Epithelial cell of esophagus (primary cell): ENCODE measurements at regions not wholly inside any gene's neighbourhood (a gene's known extent, or its start where the extent isn't known, plus 50 kb on each side); places are given as distances from the start of the nearest gene placed in this dataset.

Source experiments
- DNase-seq: peaks from one replicate; pipeline ENCODE4 v3.0.0; 2010; ENCODE audit warnings: low read depth
- H3K4me3 ChIP-seq: 2 replicates; pipeline ENCODE4 v1.5.1; 2011; ENCODE audit warnings: mild to moderate bottlenecking, low read length, control low read depth
- CTCF ChIP-seq: IDR thresholded peaks from 2 replicates; pipeline ENCODE4 v1.5.1; 2011; ENCODE audit warnings: low read depth, mild to moderate bottlenecking, low read length, control low read depth, inconsistent platforms; ENCODE audit not compliant: insufficient read depth; ENCODE audit errors: missing control alignments

DNA sequence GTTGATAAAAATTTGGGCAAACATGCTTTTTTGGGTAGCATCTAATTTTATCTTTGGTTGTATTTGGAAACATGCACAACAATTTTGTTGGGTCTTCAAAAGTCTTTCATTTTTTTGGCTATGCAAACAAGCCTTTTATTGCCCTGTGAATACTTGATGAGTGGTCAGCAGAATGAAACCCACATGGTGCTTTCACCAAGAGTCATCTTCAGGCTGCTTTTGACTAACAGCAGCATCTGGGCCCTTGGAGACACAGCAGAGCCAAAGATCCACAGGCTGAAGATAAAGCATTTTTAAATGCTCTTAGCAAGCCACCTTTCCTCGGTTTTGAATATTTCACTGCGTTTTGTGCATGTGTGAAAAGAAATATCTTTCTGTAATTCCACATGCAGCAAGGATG is 154.9 kb downstream of the FGF9 start:
- no peak for DNase-seq
- no peak overlapping the region for H3K4me3 ChIP-seq
- TF ChIP-seq CTCF: no peak

- H3K4me3 ChIP-seq: no peak overlapping the region
- TF ChIP-seq CTCF: no peak
- DNase-seq: no peak
Measured at GRCh38 chr13:21826214-21827015, 155.5 kb downstream of the FGF9 start.

GRCh38 chr13:21831654-21832324 is 160.9 kb downstream of the FGF9 start:
- TF ChIP-seq CTCF: no peak
- no peak overlapping the region for H3K4me3 ChIP-seq
- no peak for DNase-seq

GRCh38 chr13:21833921-21834320 is 163.0 kb downstream of the FGF9 start:
- no peak overlapping the region for H3K4me3 ChIP-seq
- no peak for TF ChIP-seq CTCF
- no peak for DNase-seq

DNA sequence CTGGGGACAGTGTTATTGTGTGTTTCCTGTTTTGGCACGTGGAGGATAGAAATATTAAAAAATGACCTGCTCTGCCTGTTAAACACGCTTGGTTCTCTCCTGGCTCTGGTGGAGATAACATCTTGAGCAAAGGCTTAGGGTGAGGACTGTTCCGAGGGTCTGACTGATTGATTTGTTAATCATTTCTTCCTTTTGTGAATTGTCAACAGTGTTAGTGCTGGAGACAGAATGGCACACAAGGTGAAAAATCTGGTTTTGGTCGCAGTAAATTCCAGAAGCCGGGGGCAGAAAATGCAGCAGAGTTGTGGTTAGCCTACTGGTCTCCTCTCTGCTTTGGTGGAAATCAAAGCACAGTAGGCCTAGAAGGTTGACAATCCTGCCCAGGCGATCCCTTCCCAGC is 163.6 kb downstream of the FGF9 start:
- no peak for TF ChIP-seq CTCF
- DNase-seq: no peak
- no peak overlapping the region for H3K4me3 ChIP-seq

DNA sequence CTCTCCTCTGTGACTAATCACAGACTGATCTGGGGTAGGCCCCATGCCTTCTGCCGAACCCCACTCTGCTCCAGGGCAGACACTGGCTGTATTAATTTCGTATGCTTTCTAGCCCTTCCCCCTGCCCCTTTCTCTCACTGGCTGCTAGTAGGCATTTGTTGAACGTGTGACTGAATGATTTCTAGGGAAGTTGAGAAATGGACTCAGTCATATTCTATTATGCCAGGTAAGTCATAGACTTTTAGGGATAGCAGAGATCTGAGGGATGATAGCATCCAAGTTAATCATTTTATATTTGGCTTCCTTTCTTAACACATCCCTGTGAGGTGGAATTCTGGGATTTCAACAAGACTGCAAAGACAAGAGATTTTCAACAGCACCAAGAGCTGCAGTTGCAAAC is 166.4 kb downstream of the FGF9 start:
- no peak overlapping the region for H3K4me3 ChIP-seq
- no peak for TF ChIP-seq CTCF
- DNase-seq: no peak

DNA sequence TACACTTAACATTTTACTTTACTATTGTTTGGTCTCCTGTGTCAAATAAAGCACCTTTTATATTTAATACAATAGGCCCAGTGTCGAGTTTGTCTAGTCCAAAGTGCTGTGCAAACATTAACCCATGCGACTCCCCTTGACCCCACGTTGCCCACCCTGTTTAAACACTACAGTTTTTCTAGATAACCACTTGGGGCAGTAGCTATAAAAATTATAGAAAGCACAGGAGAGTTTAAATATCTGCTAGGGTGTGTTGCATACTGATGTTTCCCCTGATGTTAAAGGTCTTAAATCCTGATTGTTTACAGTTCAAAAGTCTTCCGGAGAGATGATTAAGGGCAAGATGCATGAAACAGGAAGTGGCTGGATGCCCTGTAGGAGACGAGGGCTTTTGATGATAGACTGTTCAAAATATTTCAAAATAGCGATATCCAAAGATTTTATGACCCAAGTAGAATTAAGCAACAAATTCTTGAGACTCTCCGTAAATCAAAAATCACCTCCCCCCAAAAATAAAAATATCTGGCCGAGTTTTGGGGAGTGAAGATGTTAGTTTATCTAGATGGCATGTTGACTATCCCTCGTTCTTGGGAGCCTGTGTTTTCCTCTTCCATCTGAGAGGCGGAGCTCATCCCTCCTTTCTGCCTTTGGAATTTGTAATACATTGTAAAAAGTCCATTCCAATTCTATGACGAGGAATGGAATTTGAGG is 167.1 kb downstream of the FGF9 start:
- DNase-seq: no peak
- H3K4me3 ChIP-seq: no peak overlapping the region
- TF ChIP-seq CTCF: no peak
